Tibial artery (tissue), 4 donors: ENCODE measurements at regions not wholly inside any gene's neighbourhood (a gene's known extent, or its start where the extent isn't known, plus 50 kb on each side); places are given as distances from the start of the nearest gene placed in this dataset.

Experiments used
- DNase-seq, 2 donors: peaks; one replicate each; pipeline ENCODE4 v3.0.0-alpha.2; 2019
- H3K27ac ChIP-seq, 2 donors: fragments of 200-600 bp; sonication (generic) in 1 of 2; 1 replicate in 1 of 2; 2 replicates in 1 of 2; pipeline ENCODE4 v1.5.1; 2018 to 2019; ENCODE audit warnings: mild to moderate bottlenecking in 1 of 2
- H3K27me3 ChIP-seq, 2 donors: fragments of 200-600 bp; sonication (generic) in 1 of 2; one replicate each; pipeline versions ENCODE4 v1.5.1 to v1.6.0; 2016 to 2019
- H3K36me3 ChIP-seq, 3 donors: fragments of 200-600 bp; sonication (generic) in 2 of 3; one replicate each; pipeline ENCODE4 v1.5.1; 2016 to 2019; ENCODE audit warnings: mild to moderate bottlenecking in 2 of 3
- H3K4me1 ChIP-seq, 4 donors: fragments of 200-600 bp; sonication (generic) in 2 of 4; 1 replicate in 3 of 4; 2 replicates in 1 of 4; pipeline ENCODE4 v1.5.1; 2016 to 2019
- H3K4me3 ChIP-seq, 2 donors: fragments of 200-600 bp; sonication (generic) in 1 of 2; 1 replicate in 1 of 2; 2 replicates in 1 of 2; pipeline ENCODE4 v1.5.1; 2018 to 2019; ENCODE audit warnings: mild to moderate bottlenecking in 2 of 2
- H3K9me3 ChIP-seq, 3 donors: fragments of 200-600 bp; sonication (generic) in 1 of 3; one replicate each; pipeline ENCODE4 v1.5.1; 2016 to 2019
- intact Hi-C: fragments of 100-400 bp; cut with DNase I; formaldehyde crosslinking; loops from one replicate; pipeline ENCODE4 v1.15.0; 2023; ENCODE audit warnings: low total_unique reads
- TF ChIP-seq, protein P1 (sequence below), 2 experiments: fragments of 200-600 bp in 1 of 2; fragments of 450-650 bp in 1 of 2; IDR thresholded peaks; one replicate each; pipeline ENCODE4 v1.5.1; 2017 to 2019; ENCODE audit warnings: antibody characterized with exemption in 2 of 2, mild to moderate bottlenecking in 1 of 2, moderate library complexity in 1 of 2

DNA sequence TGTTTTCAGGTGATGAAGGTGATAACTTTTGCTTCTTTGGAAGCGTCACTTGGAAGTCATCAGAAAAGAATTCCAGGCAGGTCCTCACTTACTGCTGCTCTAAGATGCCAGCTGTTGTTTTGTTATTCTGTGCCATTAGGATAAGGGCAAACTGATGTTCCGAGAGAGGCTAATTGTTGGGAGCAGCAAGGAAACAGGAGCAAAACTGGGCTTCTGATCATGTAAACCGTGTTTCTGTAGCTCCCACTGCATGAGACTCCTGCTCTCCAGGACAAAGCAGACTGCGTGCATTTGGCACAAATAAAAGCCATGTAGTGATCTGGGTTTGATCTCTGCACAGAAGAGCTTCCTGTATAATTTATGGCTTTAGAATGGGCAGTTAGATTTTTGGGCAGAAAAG lies 248.2 kb downstream of the MAN2A1 start:
- H3K27ac ChIP-seq: no peak overlapping the region
- H3K27me3 ChIP-seq: no peaks in the 10 kb centered on the region
- H3K4me3 ChIP-seq: no peak overlapping the region
- H3K9me3 ChIP-seq: peaks cover 0 to 10% (median 0%) of the 10 kb centered on the region in 3 donors
- TF ChIP-seq, protein P1, sequence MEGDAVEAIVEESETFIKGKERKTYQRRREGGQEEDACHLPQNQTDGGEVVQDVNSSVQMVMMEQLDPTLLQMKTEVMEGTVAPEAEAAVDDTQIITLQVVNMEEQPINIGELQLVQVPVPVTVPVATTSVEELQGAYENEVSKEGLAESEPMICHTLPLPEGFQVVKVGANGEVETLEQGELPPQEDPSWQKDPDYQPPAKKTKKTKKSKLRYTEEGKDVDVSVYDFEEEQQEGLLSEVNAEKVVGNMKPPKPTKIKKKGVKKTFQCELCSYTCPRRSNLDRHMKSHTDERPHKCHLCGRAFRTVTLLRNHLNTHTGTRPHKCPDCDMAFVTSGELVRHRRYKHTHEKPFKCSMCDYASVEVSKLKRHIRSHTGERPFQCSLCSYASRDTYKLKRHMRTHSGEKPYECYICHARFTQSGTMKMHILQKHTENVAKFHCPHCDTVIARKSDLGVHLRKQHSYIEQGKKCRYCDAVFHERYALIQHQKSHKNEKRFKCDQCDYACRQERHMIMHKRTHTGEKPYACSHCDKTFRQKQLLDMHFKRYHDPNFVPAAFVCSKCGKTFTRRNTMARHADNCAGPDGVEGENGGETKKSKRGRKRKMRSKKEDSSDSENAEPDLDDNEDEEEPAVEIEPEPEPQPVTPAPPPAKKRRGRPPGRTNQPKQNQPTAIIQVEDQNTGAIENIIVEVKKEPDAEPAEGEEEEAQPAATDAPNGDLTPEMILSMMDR (IDR thresholded peaks at IDR 0.05): no peak
- intact Hi-C loops: no loop called here
- no peaks in the 10 kb centered on the region for H3K4me1 ChIP-seq
- H3K36me3 ChIP-seq: no peaks in the 10 kb centered on the region
- no peak for DNase-seq

DNA sequence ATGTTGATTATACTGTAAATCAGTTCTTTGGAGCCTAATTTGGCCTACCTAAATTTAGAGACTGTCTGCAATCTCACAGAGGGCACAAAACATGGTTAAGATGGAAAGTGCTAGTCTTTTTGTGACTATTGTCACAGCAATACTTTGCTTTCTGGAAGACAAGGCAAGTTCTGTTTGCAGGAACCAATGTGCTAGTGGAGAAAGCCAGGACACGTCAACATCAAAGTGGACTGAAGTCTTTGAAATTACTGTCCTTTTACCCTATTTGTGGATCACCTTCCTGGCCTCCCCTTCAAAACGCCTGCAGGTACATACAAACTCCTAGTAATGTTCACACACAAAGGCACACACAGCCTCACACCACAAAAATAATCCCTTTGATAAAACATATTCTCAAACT lies 248.7 kb downstream of the MAN2A1 start:
- no peak overlapping the region for H3K4me3 ChIP-seq
- TF ChIP-seq, protein P1 (IDR thresholded peaks at IDR 0.05): no peak

DNA sequence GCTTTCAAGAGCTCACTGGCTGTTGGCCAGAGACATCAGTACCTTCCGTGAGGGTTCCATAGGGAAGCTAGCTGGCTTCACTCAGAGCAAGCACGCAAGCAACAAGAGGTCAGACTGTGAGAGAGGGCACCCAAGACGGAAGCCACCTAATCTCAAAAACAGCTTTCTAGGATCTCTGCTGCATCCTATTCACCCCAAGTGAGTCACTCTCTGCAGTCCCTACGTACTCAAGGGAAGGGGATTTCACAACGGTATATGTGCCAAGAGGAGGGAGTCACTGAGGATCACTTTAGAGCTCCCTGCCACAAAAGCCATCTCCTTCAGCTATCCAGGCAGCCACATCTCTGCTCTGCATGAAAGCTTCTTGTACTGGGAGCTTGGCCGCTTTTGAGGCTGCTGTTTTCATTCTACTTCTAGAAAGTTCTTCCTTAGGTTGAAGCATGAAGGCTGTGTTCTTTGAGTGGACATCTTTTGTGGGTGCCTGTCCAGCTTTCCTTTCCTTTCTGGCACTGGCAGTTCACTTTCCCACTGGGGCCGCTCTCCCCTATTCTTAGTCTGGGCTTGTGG lies 249.5 kb downstream of the MAN2A1 start:
- intact Hi-C loops: no loop called here
- TF ChIP-seq, protein P1 (IDR thresholded peaks at IDR 0.05): no peak

More for the DNA sequence above, 248.7 kb downstream of the MAN2A1 start:
- intact Hi-C loops: no loop called here
- no peaks in the 10 kb centered on the region for H3K36me3 ChIP-seq
- H3K27ac ChIP-seq: no peak overlapping the region
- H3K9me3 ChIP-seq: peaks cover 0 to 10% (median 0%) of the 10 kb centered on the region in 3 donors
- H3K4me1 ChIP-seq: no peaks in the 10 kb centered on the region
- no peak for DNase-seq
- no peaks in the 10 kb centered on the region for H3K27me3 ChIP-seq

DNA sequence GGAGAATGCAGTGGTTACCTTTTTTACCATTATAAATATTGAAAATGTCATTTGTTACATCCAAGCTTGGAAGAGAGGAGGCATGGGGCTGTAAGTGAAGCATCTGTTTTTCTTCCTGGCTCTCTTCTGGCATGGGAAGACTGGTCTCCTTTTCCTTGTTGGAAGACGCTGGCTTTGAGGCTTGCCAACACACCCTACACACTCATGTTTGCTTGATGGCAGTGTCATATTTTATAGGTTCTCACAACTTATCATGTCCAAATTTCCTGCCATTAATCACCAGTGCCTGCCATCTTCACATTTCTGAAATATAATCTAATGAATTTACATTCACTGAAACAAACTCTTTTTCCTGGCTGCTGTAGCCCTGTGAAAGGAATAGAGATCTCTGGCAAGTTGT lies 252.9 kb downstream of the MAN2A1 start:
- DNase-seq: no peak
- peaks cover 0 to 10% (median 0%) of the 10 kb centered on the region in 3 donors for H3K9me3 ChIP-seq
- TF ChIP-seq, protein P1 (IDR thresholded peaks at IDR 0.05): no peak
- intact Hi-C loops: no loop called here
- H3K36me3 ChIP-seq: no peaks in the 10 kb centered on the region
- H3K4me3 ChIP-seq: no peak overlapping the region
- H3K27ac ChIP-seq: no peak overlapping the region
- no peaks in the 10 kb centered on the region for H3K27me3 ChIP-seq
- H3K4me1 ChIP-seq: no peaks in the 10 kb centered on the region

More for the DNA sequence above, 249.5 kb downstream of the MAN2A1 start:
- Histone ChIP-seq H3K9me3 (peaks cover 0 to 10% (median 0%) of the 10 kb centered on the region in 3 donors), H3K4me1 (no peaks in the 10 kb centered on the region), H3K27ac (no peak overlapping the region), H3K4me3 (no peak overlapping the region), H3K27me3 (no peaks in the 10 kb centered on the region), H3K36me3 (no peaks in the 10 kb centered on the region)
- no peak for DNase-seq

DNA sequence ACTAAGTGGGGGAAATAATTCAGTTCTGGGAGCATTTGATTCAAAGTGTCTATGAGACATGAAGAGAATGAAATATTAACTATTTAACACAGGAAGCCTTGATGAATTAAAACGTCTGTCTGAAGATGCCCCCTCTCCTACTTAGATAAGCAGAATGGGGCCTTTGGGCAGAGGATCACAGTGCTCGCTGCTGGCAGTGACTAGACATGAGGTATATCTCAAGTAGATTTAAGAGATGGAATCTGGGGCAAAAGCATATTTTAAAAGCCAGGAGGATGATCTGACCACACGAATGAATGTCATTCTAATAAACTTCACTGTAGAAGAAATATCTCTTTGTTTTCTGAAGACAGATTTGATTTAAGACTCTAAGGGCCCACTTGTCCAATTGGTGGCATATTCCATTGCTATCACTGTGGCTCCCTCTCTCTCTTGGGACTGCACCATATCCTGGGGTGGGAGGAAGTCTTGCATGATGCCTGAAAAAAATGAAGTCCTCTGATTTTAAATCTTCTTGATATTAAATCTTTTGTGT lies 254.0 kb downstream of the MAN2A1 start:
- Histone ChIP-seq H3K9me3 (peaks cover 0 to 10% (median 0%) of the 10 kb centered on the region in 3 donors), H3K27me3 (no peaks in the 10 kb centered on the region), H3K4me1 (no peaks in the 10 kb centered on the region), H3K36me3 (no peaks in the 10 kb centered on the region), H3K27ac (no peak overlapping the region), H3K4me3 (no peak overlapping the region)
- intact Hi-C loops: no loop called here
- TF ChIP-seq, protein P1 (IDR thresholded peaks at IDR 0.05): no peak
- DNase-seq: no peak
